ENCODE measurements at regions not wholly inside any gene's neighbourhood (a gene's known extent, or its start where the extent isn't known, plus 50 kb on each side); places are given as distances from the start of the nearest gene placed in this dataset.

GRCh38 chr7:41779918-41780317, 77.0 kb upstream of the INHBA start:
- CTCF ChIA-PET = no interaction called here
- Mint-ChIP-seq H3K27me3 (no peaks in the 10 kb centered on the region), H3K4me1 (no peaks in the 10 kb centered on the region), H3K36me3 (no peaks in the 10 kb centered on the region), H3K9me3 (no peaks in the 10 kb centered on the region), H3K27ac (no peak overlapping the region), H3K4me3 (no peak overlapping the region)
- no peak for DNase-seq

- no peaks in the 10 kb centered on the region for H3K4me1 Mint-ChIP-seq
- H3K27me3 Mint-ChIP-seq = no peaks in the 10 kb centered on the region
- H3K36me3 Mint-ChIP-seq = no peaks in the 10 kb centered on the region
- H3K4me3 Mint-ChIP-seq = no peak overlapping the region
- no peak for DNase-seq
- H3K9me3 Mint-ChIP-seq = no peaks in the 10 kb centered on the region
- CTCF ChIA-PET = no interaction called here
- no peak overlapping the region for H3K27ac Mint-ChIP-seq
Observed at GRCh38 chr7:41777894-41778596, 75.2 kb upstream of the INHBA start.

DNA sequence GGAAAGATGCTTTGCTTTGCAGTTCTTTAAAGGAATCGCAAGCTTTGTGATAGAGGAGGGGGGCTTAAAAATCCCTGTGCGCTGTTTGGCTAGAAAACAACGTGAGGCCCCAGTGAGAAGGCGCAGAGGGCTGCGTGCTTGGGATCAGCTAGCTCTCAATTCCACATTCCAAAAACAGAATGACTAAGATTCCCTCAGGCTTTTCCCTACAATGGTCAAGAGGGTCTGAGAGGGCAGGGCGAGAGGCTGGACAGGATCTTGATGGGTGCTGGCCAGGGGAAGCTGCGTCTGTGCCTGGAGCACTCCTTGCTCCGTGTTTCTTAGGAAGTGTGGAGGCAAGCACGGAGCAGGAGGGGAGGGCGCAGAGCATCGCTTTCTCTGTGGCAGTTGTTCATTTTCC, 72.1 kb upstream of the INHBA start:
- CTCF ChIA-PET = no interaction called here
- DNase-seq = no peak
- Mint-ChIP-seq H3K4me3 (no peak overlapping the region), H3K4me1 (no peaks in the 10 kb centered on the region), H3K27me3 (no peaks in the 10 kb centered on the region), H3K9me3 (no peaks in the 10 kb centered on the region), H3K27ac (no peak overlapping the region), H3K36me3 (no peaks in the 10 kb centered on the region)

GRCh38 chr7:41773756-41774155, 70.9 kb upstream of the INHBA start:
- H3K4me1 Mint-ChIP-seq = no peaks in the 10 kb centered on the region
- H3K27me3 Mint-ChIP-seq = no peaks in the 10 kb centered on the region
- no peak for DNase-seq
- H3K9me3 Mint-ChIP-seq = peaks cover 3% of the 10 kb centered on the region
- H3K4me3 Mint-ChIP-seq = no peak overlapping the region
- no peak overlapping the region for H3K27ac Mint-ChIP-seq
- CTCF ChIA-PET = no interaction called here
- no peaks in the 10 kb centered on the region for H3K36me3 Mint-ChIP-seq

DNA sequence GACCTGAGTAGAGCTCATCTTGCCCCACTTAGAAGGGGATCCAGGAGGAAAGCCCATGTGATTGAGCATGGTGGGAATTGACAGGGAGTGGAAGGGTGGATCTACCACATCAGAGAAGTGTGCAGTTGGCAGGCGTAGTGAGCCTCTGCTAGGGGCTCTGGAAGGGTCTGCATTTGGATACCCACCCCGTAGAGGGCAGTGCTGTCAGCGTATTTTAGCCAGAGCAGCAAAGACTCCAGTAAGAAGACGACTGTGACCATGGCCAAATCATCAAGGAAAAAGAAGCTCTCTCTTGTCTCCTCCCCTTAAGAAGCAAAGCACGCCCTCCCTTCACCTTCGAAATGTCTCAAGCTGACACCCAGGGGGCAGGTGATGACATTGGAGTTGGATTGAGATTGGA, 68.8 kb upstream of the INHBA start:
- DNase-seq = no peak
- H3K27ac Mint-ChIP-seq = no peak overlapping the region
- H3K36me3 Mint-ChIP-seq = no peaks in the 10 kb centered on the region
- H3K27me3 Mint-ChIP-seq = no peaks in the 10 kb centered on the region
- no peaks in the 10 kb centered on the region for H3K4me1 Mint-ChIP-seq
- CTCF ChIA-PET = no interaction called here
- H3K4me3 Mint-ChIP-seq = no peak overlapping the region
- H3K9me3 Mint-ChIP-seq = peaks cover 4% of the 10 kb centered on the region

DNA sequence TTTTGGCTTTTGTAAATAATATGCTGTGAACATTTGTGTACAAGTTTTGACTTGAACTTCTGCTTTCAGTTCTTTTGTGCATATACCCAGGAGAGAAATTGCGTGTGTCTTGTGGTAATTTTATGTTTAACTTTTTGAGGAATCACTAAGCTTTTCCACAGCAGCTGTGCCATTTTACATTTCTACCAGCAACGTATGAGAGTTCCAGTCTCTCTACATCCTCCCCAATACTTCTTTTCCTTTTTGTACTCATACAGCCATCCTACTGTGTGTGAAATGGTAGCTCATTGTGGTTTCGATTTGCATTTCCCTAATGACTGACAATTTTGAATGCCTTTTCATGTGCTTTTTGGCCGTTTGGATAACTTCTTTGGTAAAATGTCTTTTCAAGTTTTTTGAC, 66.3 kb upstream of the INHBA start:
- no peaks in the 10 kb centered on the region for H3K27me3 Mint-ChIP-seq
- no peak overlapping the region for H3K4me3 Mint-ChIP-seq
- no peaks in the 10 kb centered on the region for H3K36me3 Mint-ChIP-seq
- no peaks in the 10 kb centered on the region for H3K4me1 Mint-ChIP-seq
- CTCF ChIA-PET = no interaction called here
- H3K27ac Mint-ChIP-seq = no peak overlapping the region
- DNase-seq = no peak
- peaks cover 4% of the 10 kb centered on the region for H3K9me3 Mint-ChIP-seq

DNA sequence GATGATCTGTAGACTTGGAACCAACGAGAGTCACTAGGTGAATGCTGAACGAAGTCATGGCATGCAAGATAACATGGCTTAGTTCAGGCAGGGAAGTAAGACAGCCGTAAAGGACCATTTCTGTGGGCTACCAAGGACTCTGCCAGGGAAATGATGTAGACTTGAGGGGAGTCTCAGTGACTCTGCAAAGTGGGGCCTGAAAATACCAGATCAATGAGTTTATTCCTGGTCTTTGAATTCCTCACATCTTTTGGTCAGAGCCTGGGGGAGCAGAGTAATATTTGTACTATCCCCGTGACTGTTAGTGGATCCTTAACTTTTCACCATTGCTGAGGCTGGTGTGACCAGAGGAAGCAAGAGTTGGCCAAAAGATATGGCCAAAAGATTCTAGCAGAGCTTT, 60.7 kb upstream of the INHBA start:
- Mint-ChIP-seq H3K9me3 (no peaks in the 10 kb centered on the region), H3K4me3 (no peak overlapping the region), H3K27me3 (no peaks in the 10 kb centered on the region), H3K4me1 (no peaks in the 10 kb centered on the region), H3K36me3 (no peaks in the 10 kb centered on the region), H3K27ac (no peak overlapping the region)
- CTCF ChIA-PET = no interaction called here
- DNase-seq = no peak

DNA sequence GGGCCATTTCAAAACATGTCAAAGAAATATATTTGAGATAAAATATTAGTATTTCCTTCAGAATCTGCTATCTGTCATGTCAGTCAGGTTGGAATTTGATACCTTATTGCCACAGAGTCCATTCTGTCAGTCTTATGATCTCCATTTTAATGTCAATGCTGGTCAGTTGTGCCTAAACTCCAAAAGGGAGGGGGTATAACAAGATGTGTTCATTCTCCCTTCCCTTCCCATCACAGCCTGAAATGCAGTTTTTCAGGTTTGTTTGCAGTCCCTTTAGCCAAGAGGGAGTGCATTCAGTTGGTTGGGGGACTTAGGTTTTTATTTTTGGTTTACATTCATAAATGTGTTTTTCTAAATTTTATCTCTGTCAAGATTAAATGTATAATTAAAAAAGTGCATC, 59.8 kb upstream of the INHBA start:
- Mint-ChIP-seq H3K4me1 (no peaks in the 10 kb centered on the region), H3K27ac (no peak overlapping the region), H3K9me3 (no peaks in the 10 kb centered on the region), H3K4me3 (no peak overlapping the region), H3K27me3 (no peaks in the 10 kb centered on the region), H3K36me3 (no peaks in the 10 kb centered on the region)
- no peak for DNase-seq
- CTCF ChIA-PET = no interaction called here

DNA sequence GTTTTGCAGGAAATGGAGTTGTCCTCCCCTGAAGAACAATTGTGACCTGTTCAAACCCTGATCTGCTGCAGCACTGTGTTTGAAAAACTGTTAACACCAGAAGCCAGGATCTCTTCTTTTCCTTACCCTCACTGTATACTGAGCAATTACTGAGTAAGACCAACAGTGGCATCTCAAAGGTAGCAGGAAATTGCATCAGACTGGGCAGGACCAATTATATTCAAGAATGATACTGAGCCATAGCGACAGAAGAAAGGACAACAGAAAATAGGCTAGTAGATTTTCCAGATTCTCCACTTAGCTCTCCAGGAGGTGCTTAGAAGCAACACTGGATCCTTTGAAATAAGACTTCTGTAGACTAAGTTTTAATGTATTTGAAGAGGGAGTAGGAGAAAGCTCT, 57.4 kb upstream of the INHBA start:
- DNase-seq = no peak
- CTCF ChIA-PET = no interaction called here
- Mint-ChIP-seq H3K4me1 (no peaks in the 10 kb centered on the region), H3K9me3 (peaks cover 7% of the 10 kb centered on the region), H3K27me3 (no peaks in the 10 kb centered on the region), H3K27ac (no peak overlapping the region), H3K36me3 (no peaks in the 10 kb centered on the region), H3K4me3 (no peak overlapping the region)

DNA sequence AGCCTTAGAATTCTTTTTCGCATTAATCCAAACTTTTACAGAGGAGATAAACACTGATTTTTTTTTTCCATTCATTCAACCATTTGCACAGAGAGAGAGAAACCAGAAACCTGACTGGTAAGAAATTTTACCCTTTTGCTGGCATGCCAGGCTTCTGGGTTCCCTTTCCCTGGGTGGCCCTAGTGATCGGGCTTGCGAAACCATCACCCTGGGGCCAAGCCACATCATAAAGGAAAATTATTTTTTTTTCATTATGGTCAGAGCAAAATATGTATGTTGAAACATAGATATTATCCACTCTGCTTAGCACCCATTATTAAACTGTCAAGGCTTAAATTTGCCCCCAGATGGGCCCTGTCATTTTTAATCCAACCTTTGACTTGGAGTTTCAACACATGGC, 55.4 kb upstream of the INHBA start:
- Mint-ChIP-seq H3K4me3 (no peak overlapping the region), H3K27ac (no peak overlapping the region), H3K36me3 (no peaks in the 10 kb centered on the region), H3K9me3 (peaks cover 14% of the 10 kb centered on the region), H3K27me3 (no peaks in the 10 kb centered on the region), H3K4me1 (no peaks in the 10 kb centered on the region)
- no peak for DNase-seq
- CTCF ChIA-PET = no interaction called here

DNA sequence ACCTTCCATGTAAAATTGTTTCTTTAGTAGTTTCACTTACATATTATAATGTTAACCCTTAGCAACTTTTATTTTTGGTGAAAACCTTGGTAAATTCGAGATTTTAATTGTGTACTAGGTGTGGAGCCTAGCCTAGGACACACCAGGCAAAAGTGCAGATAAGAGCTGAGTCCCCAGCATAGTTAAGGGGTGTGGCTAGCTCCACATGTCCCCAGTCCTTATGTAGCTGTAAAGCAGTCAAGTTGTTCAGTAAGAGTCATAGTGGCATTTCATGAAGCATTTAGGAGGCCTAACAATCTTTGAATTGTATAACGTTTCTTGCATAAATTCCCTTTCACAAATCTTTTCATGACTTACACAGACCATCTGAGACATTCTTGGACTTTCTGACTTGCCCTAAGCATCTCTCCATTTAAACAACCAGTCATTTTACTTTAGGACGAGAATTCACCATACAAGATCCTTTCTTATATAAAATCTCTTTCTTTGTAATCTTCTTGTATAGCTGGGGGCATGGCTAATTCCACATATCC, 53.8 kb upstream of the INHBA start:
- CTCF ChIA-PET = no interaction called here
- Mint-ChIP-seq H3K4me1 (no peaks in the 10 kb centered on the region), H3K27me3 (no peaks in the 10 kb centered on the region), H3K4me3 (no peak overlapping the region), H3K36me3 (no peaks in the 10 kb centered on the region), H3K27ac (no peak overlapping the region), H3K9me3 (peaks cover 23% of the 10 kb centered on the region)
- DNase-seq = no peak

- H3K27ac Mint-ChIP-seq = no peak overlapping the region
- no peak overlapping the region for H3K4me3 Mint-ChIP-seq
- CTCF ChIA-PET = no interaction called here
- no peaks in the 10 kb centered on the region for H3K36me3 Mint-ChIP-seq
- H3K27me3 Mint-ChIP-seq = no peaks in the 10 kb centered on the region
- peaks cover 25% of the 10 kb centered on the region for H3K9me3 Mint-ChIP-seq
- DNase-seq = no peak
- no peaks in the 10 kb centered on the region for H3K4me1 Mint-ChIP-seq
Observed at GRCh38 chr7:41755096-41755495, 52.2 kb upstream of the INHBA start.

GRCh38 chr7:41754046-41754445, 51.2 kb upstream of the INHBA start:
- no peaks in the 10 kb centered on the region for H3K4me1 Mint-ChIP-seq
- peaks cover 25% of the 10 kb centered on the region for H3K9me3 Mint-ChIP-seq
- H3K36me3 Mint-ChIP-seq = no peaks in the 10 kb centered on the region
- no peak for DNase-seq
- H3K27ac Mint-ChIP-seq = no peak overlapping the region
- no peak overlapping the region for H3K4me3 Mint-ChIP-seq
- CTCF ChIA-PET = no interaction called here
- H3K27me3 Mint-ChIP-seq = no peaks in the 10 kb centered on the region

Data from activated naive CD4-positive, alpha-beta T cell treated with anti-CD3 and anti-CD28 coated beads, Interleukin-2, amount 10 ng/mL, durations not matched to agents 7 days and 5 days (primary cell).